ENCODE measurements at regions not wholly inside any gene's neighbourhood (a gene's known extent, or its start where the extent isn't known, plus 50 kb on each side); places are given as distances from the start of the nearest gene placed in this dataset.

DNA sequence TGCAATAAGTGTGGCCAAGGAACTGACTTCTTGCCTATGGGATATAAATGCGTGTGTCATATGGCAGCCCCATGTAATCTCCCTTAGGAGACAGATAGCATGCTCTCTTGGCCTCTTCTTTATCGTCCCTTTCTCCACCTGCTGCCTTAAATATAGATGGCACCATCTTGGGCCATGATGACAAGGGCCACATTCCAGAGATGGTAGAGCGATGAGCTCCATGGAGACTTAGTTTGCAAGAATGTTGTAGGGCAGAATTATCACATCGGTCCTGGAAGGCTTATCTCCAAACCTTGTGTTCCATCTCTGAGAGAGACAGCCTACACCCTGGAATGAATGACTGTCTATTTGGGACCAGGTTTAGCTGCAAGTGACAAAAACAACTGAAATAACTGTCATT, 536.7 kb downstream of the TNS1 start:
- H3K9me3 Mint-ChIP-seq = no peaks in the 10 kb centered on the region
- H3K4me3 Mint-ChIP-seq = no peak overlapping the region
- DNase-seq = no peak
- no peak for TF ChIP-seq CTCF (IDR thresholded peaks at IDR 0.05)
- no peaks in the 10 kb centered on the region; the same call in 1 of the 2 replicates for H3K27me3 Mint-ChIP-seq (ENCODE audit: insufficient read depth)
- no peak overlapping the region for H3K27ac Mint-ChIP-seq
- H3K4me1 Mint-ChIP-seq (ENCODE audit: low read depth) = peaks cover 40% of the 10 kb centered on the region
- H3K36me3 Mint-ChIP-seq (ENCODE audit: low read depth) = no peaks in the 10 kb centered on the region

DNA sequence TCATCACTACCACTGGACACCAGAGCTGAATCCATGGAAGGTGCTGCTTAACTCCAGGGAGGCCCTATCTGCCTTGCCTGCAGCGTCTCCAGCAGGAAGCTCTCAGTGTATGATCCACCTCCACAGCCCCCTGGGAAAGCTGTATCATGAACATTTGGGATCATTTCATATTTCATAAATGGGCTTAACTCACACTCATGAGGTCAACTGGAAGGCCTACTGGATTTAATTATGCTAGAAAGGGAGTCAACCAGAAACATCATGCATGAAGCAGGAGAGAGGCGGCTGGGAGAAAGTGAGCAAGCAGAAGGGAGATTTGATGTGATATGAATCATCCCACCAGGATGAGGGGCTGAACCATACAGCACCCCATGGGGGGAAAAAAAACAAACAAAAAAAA, 537.7 kb downstream of the TNS1 start:
- Mint-ChIP-seq H3K27me3 (ENCODE audit: insufficient read depth) (no peaks in the 10 kb centered on the region; the same call in 1 of the 2 replicates), H3K4me1 (ENCODE audit: low read depth) (peaks cover 34% of the 10 kb centered on the region), H3K27ac (no peak overlapping the region), H3K36me3 (ENCODE audit: low read depth) (no peaks in the 10 kb centered on the region), H3K9me3 (no peaks in the 10 kb centered on the region), H3K4me3 (no peak overlapping the region)
- DNase-seq = no peak
- no peak for TF ChIP-seq CTCF (IDR thresholded peaks at IDR 0.05)

GRCh38 chr2:217463402-217464075, 539.3 kb downstream of the TNS1 start:
- Mint-ChIP-seq H3K4me3 (no peak overlapping the region), H3K27me3 (ENCODE audit: insufficient read depth) (no peaks in the 10 kb centered on the region; the same call in 1 of the 2 replicates), H3K4me1 (ENCODE audit: low read depth) (peaks cover 22% of the 10 kb centered on the region), H3K9me3 (no peaks in the 10 kb centered on the region), H3K27ac (no peak overlapping the region), H3K36me3 (ENCODE audit: low read depth) (no peaks in the 10 kb centered on the region)
- TF ChIP-seq CTCF (IDR thresholded peaks at IDR 0.05) = no peak
- no peak for DNase-seq

- TF ChIP-seq CTCF (IDR thresholded peaks at IDR 0.05) = no peak
- Mint-ChIP-seq H3K27me3 (ENCODE audit: insufficient read depth) (no peaks in the 10 kb centered on the region; the same call in 1 of the 2 replicates), H3K4me1 (ENCODE audit: low read depth) (peaks cover 21% of the 10 kb centered on the region), H3K9me3 (no peaks in the 10 kb centered on the region), H3K27ac (no peak overlapping the region), H3K4me3 (no peak overlapping the region), H3K36me3 (ENCODE audit: low read depth) (no peaks in the 10 kb centered on the region)
- no peak for DNase-seq
Measured at GRCh38 chr2:217462121-217462520, 540.7 kb downstream of the TNS1 start.

DNA sequence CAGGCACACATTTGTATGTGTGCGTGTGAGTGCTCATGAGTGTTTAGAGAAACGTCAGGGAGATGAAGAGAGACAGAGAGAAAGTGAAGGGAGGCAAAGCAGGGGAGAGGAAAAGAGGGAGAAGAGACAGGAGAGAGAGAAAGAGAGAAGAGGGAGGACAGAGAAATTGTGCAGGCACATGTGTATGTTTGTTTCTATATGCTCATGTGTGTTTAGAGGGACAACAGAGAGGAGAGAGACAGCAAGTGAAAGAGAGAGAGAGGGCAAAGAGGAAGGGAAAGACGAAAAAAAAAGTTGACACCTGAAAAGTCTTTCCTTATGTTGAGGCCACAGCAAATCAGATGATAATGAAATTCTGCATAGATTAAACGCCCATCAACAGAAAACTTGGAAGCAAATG, 541.1 kb downstream of the TNS1 start:
- Mint-ChIP-seq H3K4me1 (ENCODE audit: low read depth) (peaks cover 19% of the 10 kb centered on the region), H3K9me3 (no peaks in the 10 kb centered on the region)
- no peak for TF ChIP-seq CTCF (IDR thresholded peaks at IDR 0.05)

More for the DNA sequence above, 541.1 kb downstream of the TNS1 start:
- Mint-ChIP-seq H3K4me3 (no peak overlapping the region), H3K36me3 (ENCODE audit: low read depth) (no peaks in the 10 kb centered on the region), H3K27me3 (ENCODE audit: insufficient read depth) (no peaks in the 10 kb centered on the region; the same call in 1 of the 2 replicates), H3K27ac (no peak overlapping the region)
- no peak for DNase-seq

All from HFFc6 (cell line).